Loucy (cell line): ENCODE measurements at regions not wholly inside any gene's neighbourhood (a gene's known extent, or its start where the extent isn't known, plus 50 kb on each side); places are given as distances from the start of the nearest gene placed in this dataset.

ENCODE experiments used
- H2AFZ ChIP-seq: fragments of 200-600 bp; sonication (generic); 2 replicates; pipeline ENCODE4 v1.6.0; 2016; ENCODE audit warnings: antibody characterized with exemption, mild to moderate bottlenecking, low read length, moderate library complexity
- H3F3A ChIP-seq: fragments of 200-600 bp; 2 replicates; pipeline ENCODE4 v1.6.0; 2016; ENCODE audit warnings: antibody characterized with exemption, low read depth, mild to moderate bottlenecking
- H3K27me3 ChIP-seq: fragments of 200-600 bp; sonication (generic); 2 replicates; pipeline ENCODE4 v1.6.1; 2014; ENCODE audit warnings: low read length, mild to moderate bottlenecking; ENCODE audit not compliant: insufficient read depth, poor library complexity, severe bottlenecking
- H3K36me3 ChIP-seq: fragments of 200-600 bp; sonication (generic); 2 replicates; pipeline ENCODE4 v1.6.1; 2016; ENCODE audit warnings: low read length; ENCODE audit not compliant: insufficient read depth
- H3K4me1 ChIP-seq: fragments of 200-600 bp; sonication (generic); 2 replicates; pipeline ENCODE4 v1.5.1; 2014; ENCODE audit warnings: low read length, mild to moderate bottlenecking; ENCODE audit not compliant: insufficient read depth, poor library complexity, severe bottlenecking
- H3K4me2 ChIP-seq: fragments of 200-600 bp; sonication (generic); 2 replicates; pipeline ENCODE4 v1.6.0; 2014; ENCODE audit warnings: antibody characterized with exemption, low read length, low read depth, mild to moderate bottlenecking; ENCODE audit not compliant: poor library complexity, severe bottlenecking
- H3K4me3 ChIP-seq: fragments of 200-600 bp; sonication (generic); 2 replicates; pipeline ENCODE4 v1.5.1; 2014; ENCODE audit warnings: low read length, mild to moderate bottlenecking, mixed read lengths; ENCODE audit not compliant: poor library complexity, severe bottlenecking
- H3K79me2 ChIP-seq: fragments of 200-600 bp; sonication (generic); 2 replicates; pipeline ENCODE4 v1.6.1; 2014; ENCODE audit warnings: low read length; ENCODE audit not compliant: insufficient read depth
- H3K9ac ChIP-seq: fragments of 200-600 bp; sonication (generic); 2 replicates; pipeline ENCODE4 v1.6.0; 2014; ENCODE audit warnings: mild to moderate bottlenecking, low read depth, low read length, moderate library complexity; ENCODE audit not compliant: poor library complexity, severe bottlenecking
- H3K9me2 ChIP-seq: fragments of 200-600 bp; sonication (generic); replicated peaks from 2 replicates; pipeline ENCODE4 v1.6.1; 2016; ENCODE audit warnings: low read depth, low read length, mixed read lengths
- H3K9me3 ChIP-seq: fragments of 200-600 bp; sonication (generic); 2 replicates; pipeline ENCODE4 v1.6.1; 2014; ENCODE audit warnings: mild to moderate bottlenecking, antibody characterized with exemption, low read length, low read depth; ENCODE audit not compliant: insufficient read depth
- H4K20me1 ChIP-seq: fragments of 200-600 bp; sonication (generic); 2 replicates; pipeline ENCODE4 v1.6.0; 2014; ENCODE audit warnings: antibody characterized with exemption, low read length, mild to moderate bottlenecking; ENCODE audit not compliant: insufficient read depth, poor library complexity, severe bottlenecking
- CTCF ChIP-seq: fragments of 200-600 bp; sonication (generic); conservative IDR thresholded peaks from 2 replicates; pipeline ENCODE4 v1.5.1; 2014; ENCODE audit warnings: mild to moderate bottlenecking, antibody characterized with exemption, low read length
- EZH2phosphoT487 ChIP-seq: fragments of 200-600 bp; IDR thresholded peaks from 2 replicates; pipeline ENCODE4 v1.6.1; 2018; ENCODE audit warnings: antibody characterized with exemption, mild to moderate bottlenecking, moderate library complexity, borderline replicate concordance

GRCh38 chr12:126295652-126296051, 1230.4 kb downstream of the AACS start:
- H3K9me3 ChIP-seq, result no peaks in the 10 kb centered on the region; the same call in 1 of the 2 replicates
- no peak overlapping the region for H3K9ac ChIP-seq
- no peaks in the 10 kb centered on the region for H3K36me3 ChIP-seq
- TF ChIP-seq CTCF (no peak), EZH2phosphoT487 (no peak)
- no peak overlapping the region for H3K4me2 ChIP-seq
- H3K79me2 ChIP-seq, result no peaks in the 10 kb centered on the region
- H3K9me2 ChIP-seq, result no peaks in the 10 kb centered on the region
- H2AFZ ChIP-seq, result no peak overlapping the region
- no peaks in the 10 kb centered on the region for H3K27me3 ChIP-seq
- no peaks in the 10 kb centered on the region for H3K4me1 ChIP-seq
- no peaks in the 10 kb centered on the region for H3F3A ChIP-seq
- no peak overlapping the region for H3K4me3 ChIP-seq
- no peaks in the 10 kb centered on the region for H4K20me1 ChIP-seq

GRCh38 chr12:126309278-126309677, 1244.0 kb downstream of the AACS start:
- no peak overlapping the region for H3K4me2 ChIP-seq
- no peaks in the 10 kb centered on the region for H3K9me2 ChIP-seq
- no peak overlapping the region for H3K4me3 ChIP-seq
- H3K36me3 ChIP-seq, result no peaks in the 10 kb centered on the region
- no peaks in the 10 kb centered on the region for H4K20me1 ChIP-seq
- no peaks in the 10 kb centered on the region for H3K27me3 ChIP-seq
- H2AFZ ChIP-seq, result no peak overlapping the region
- no peaks in the 10 kb centered on the region for H3K4me1 ChIP-seq
- TF ChIP-seq CTCF (no peak), EZH2phosphoT487 (no peak)
- no peaks in the 10 kb centered on the region for H3K79me2 ChIP-seq
- H3F3A ChIP-seq, result no peaks in the 10 kb centered on the region
- H3K9me3 ChIP-seq, result 0 out of 2 replicates have a peak, but pooled peaks cover 3% of the 10 kb centered on the region
- no peak overlapping the region for H3K9ac ChIP-seq

- Histone ChIP-seq H3K9me3 (0 out of 2 replicates have a peak, but pooled peaks cover 3% of the 10 kb centered on the region), H3K4me1 (no peaks in the 10 kb centered on the region), H2AFZ (no peak overlapping the region), H3K79me2 (no peaks in the 10 kb centered on the region), H3K4me2 (no peak overlapping the region), H3K4me3 (no peak overlapping the region), H3K36me3 (no peaks in the 10 kb centered on the region), H3K9me2 (no peaks in the 10 kb centered on the region), H4K20me1 (no peaks in the 10 kb centered on the region), H3K9ac (no peak overlapping the region), H3K27me3 (no peaks in the 10 kb centered on the region), H3F3A (no peaks in the 10 kb centered on the region)
- no peak for TF ChIP-seq EZH2phosphoT487
- TF ChIP-seq CTCF, result no peak
Observed at GRCh38 chr12:126312457-126312856, 1247.2 kb downstream of the AACS start.
